ENCODE measurements at regions not wholly inside any gene's neighbourhood (a gene's known extent, or its start where the extent isn't known, plus 50 kb on each side); places are given as distances from the start of the nearest gene placed in this dataset.
A peak's percentile ranks its signal among the peaks of the same experiment; 100 is the strongest.

GRCh38 chr5:129377504-129377903, 82.6 kb upstream of the ADAMTS19 start:
- ATAC-seq (peak; percentile 40), DNase-seq (peak in 2 of 4 donors; percentile 6 to 8)
- WGBS, 2 donors = 6 to 18% methylated on average over 3 of the region's 3 CpGs
- peaks cover 12% of the 10 kb centered on the region for H3K4me1 ChIP-seq
- intact Hi-C loops (cut with DNase I) = no loop called here
- no peak overlapping the region for H3K4me3 ChIP-seq
- TF ChIP-seq POLR2A (IDR thresholded peaks at IDR 0.05) = no peak
- TF ChIP-seq CTCF (IDR thresholded peaks at IDR 0.05) = no peak
- H3K36me3 ChIP-seq (replicated peaks in 1 of 2; ENCODE audit: insufficient read depth in 1 of 2, low read depth in 2 of 2) = no peaks in the 10 kb centered on the region
- no peak overlapping the region for H3K27ac ChIP-seq
- H3K27me3 ChIP-seq = no peaks in the 10 kb centered on the region
- H3K9me3 ChIP-seq = no peaks in the 10 kb centered on the region

- TF ChIP-seq POLR2A (IDR thresholded peaks at IDR 0.05) = no peak
- intact Hi-C loops (cut with DNase I) = no loop called here
- no peaks in the 10 kb centered on the region for H3K9me3 ChIP-seq
- no peak overlapping the region for H3K4me3 ChIP-seq
- DNase-seq (no peak), ATAC-seq (no peak)
- H3K27me3 ChIP-seq = no peaks in the 10 kb centered on the region
- H3K4me1 ChIP-seq = peaks cover 12% of the 10 kb centered on the region
- 66 to 78% methylated on average over 2 of the region's 2 CpGs for WGBS, 2 donors
- no peak overlapping the region for H3K27ac ChIP-seq
- no peaks in the 10 kb centered on the region for H3K36me3 ChIP-seq (replicated peaks in 1 of 2; ENCODE audit: insufficient read depth in 1 of 2, low read depth in 2 of 2)
Measured at GRCh38 chr5:129378961-129379360, 81.1 kb upstream of the ADAMTS19 start.

GRCh38 chr5:129379406-129379805, 80.7 kb upstream of the ADAMTS19 start:
- WGBS, 2 donors = 64 to 80% methylated on average over 4 of the region's 4 CpGs
- no peak overlapping the region for H3K27ac ChIP-seq
- no peak overlapping the region for H3K4me3 ChIP-seq
- H3K36me3 ChIP-seq (replicated peaks in 1 of 2; ENCODE audit: insufficient read depth in 1 of 2, low read depth in 2 of 2) = no peaks in the 10 kb centered on the region
- intact Hi-C loops (cut with DNase I) = no loop called here
- TF ChIP-seq CTCF (IDR thresholded peaks at IDR 0.05) (no peak), POLR2A (IDR thresholded peaks at IDR 0.05) (no peak)
- H3K9me3 ChIP-seq = no peaks in the 10 kb centered on the region
- DNase-seq (no peak), ATAC-seq (no peak)
- H3K27me3 ChIP-seq = no peaks in the 10 kb centered on the region
- peaks cover 12% of the 10 kb centered on the region for H3K4me1 ChIP-seq

- Histone ChIP-seq H3K27ac (no peak overlapping the region), H3K36me3 (replicated peaks in 1 of 2; ENCODE audit: insufficient read depth in 1 of 2, low read depth in 2 of 2) (no peaks in the 10 kb centered on the region), H3K9me3 (no peaks in the 10 kb centered on the region), H3K4me3 (no peak overlapping the region), H3K27me3 (no peaks in the 10 kb centered on the region), H3K4me1 (peaks cover 5% of the 10 kb centered on the region)
- ATAC-seq (no peak), DNase-seq (no peak)
- 63 to 89% methylated on average over 1 of the region's 1 CpG for WGBS, 2 donors
- intact Hi-C loops (cut with DNase I) = no loop called here
- TF ChIP-seq CTCF (IDR thresholded peaks at IDR 0.05) = no peak
- TF ChIP-seq POLR2A (IDR thresholded peaks at IDR 0.05) = no peak
Measured at GRCh38 chr5:129382921-129383672, 77.0 kb upstream of the ADAMTS19 start.

GRCh38 chr5:129384193-129384592, 75.9 kb upstream of the ADAMTS19 start:
- no peaks in the 10 kb centered on the region for H3K9me3 ChIP-seq
- no peak overlapping the region for H3K27ac ChIP-seq
- intact Hi-C loops (cut with DNase I) = no loop called here
- peaks cover 8% of the 10 kb centered on the region for H3K4me1 ChIP-seq
- DNase-seq (no peak), ATAC-seq (no peak)
- H3K36me3 ChIP-seq (replicated peaks in 1 of 2; ENCODE audit: insufficient read depth in 1 of 2, low read depth in 2 of 2) = no peaks in the 10 kb centered on the region
- H3K4me3 ChIP-seq = no peak overlapping the region
- TF ChIP-seq CTCF (IDR thresholded peaks at IDR 0.05) = no peak
- no peak for TF ChIP-seq POLR2A (IDR thresholded peaks at IDR 0.05)
- WGBS, 2 donors = 60 to 71% methylated on average over 4 of the region's 4 CpGs
- no peaks in the 10 kb centered on the region for H3K27me3 ChIP-seq
